ENCODE measurements at regions not wholly inside any gene's neighbourhood (a gene's known extent, or its start where the extent isn't known, plus 50 kb on each side); places are given as distances from the start of the nearest gene placed in this dataset.

- Mint-ChIP-seq H3K27me3 (ENCODE audit: low read depth, poor library complexity) (peaks cover 43% of the 10 kb centered on the region), H3K4me3 (no peak overlapping the region), H3K9me3 (no peaks in the 10 kb centered on the region), H3K27ac (no peak overlapping the region), H3K36me3 (ENCODE audit: low read depth) (no peaks in the 10 kb centered on the region), H3K4me1 (peaks cover 51% of the 10 kb centered on the region)
- no peak for DNase-seq
- TF ChIP-seq CTCF (IDR thresholded peaks at IDR 0.05): no peak
Observed at GRCh38 chr2:121036226-121036692, 248.7 kb downstream of the TFCP2L1 start.

- no peak for TF ChIP-seq CTCF (IDR thresholded peaks at IDR 0.05)
- DNase-seq: no peak
- Mint-ChIP-seq H3K27ac (peak overlapping the region; percentile 29), H3K4me3 (no peak overlapping the region), H3K9me3 (no peaks in the 10 kb centered on the region), H3K36me3 (ENCODE audit: low read depth) (no peaks in the 10 kb centered on the region), H3K4me1 (peaks cover 51% of the 10 kb centered on the region), H3K27me3 (ENCODE audit: low read depth, poor library complexity) (peaks cover 45% of the 10 kb centered on the region)
Observed at GRCh38 chr2:121037480-121037879, 247.5 kb downstream of the TFCP2L1 start.

GRCh38 chr2:121038031-121038430, 247.0 kb downstream of the TFCP2L1 start:
- Mint-ChIP-seq H3K27ac (no peak overlapping the region), H3K9me3 (no peaks in the 10 kb centered on the region), H3K4me3 (no peak overlapping the region), H3K4me1 (peaks cover 51% of the 10 kb centered on the region), H3K27me3 (ENCODE audit: low read depth, poor library complexity) (peaks cover 43% of the 10 kb centered on the region), H3K36me3 (ENCODE audit: low read depth) (no peaks in the 10 kb centered on the region)
- TF ChIP-seq CTCF (IDR thresholded peaks at IDR 0.05): no peak
- DNase-seq: no peak

GRCh38 chr2:121038431-121038830, 246.6 kb downstream of the TFCP2L1 start:
- Mint-ChIP-seq H3K27ac (no peak overlapping the region), H3K27me3 (ENCODE audit: low read depth, poor library complexity) (peaks cover 42% of the 10 kb centered on the region), H3K9me3 (no peaks in the 10 kb centered on the region), H3K36me3 (ENCODE audit: low read depth) (no peaks in the 10 kb centered on the region), H3K4me1 (peaks cover 49% of the 10 kb centered on the region), H3K4me3 (no peak overlapping the region)
- no peak for TF ChIP-seq CTCF (IDR thresholded peaks at IDR 0.05)
- DNase-seq: no peak

- Mint-ChIP-seq H3K27me3 (ENCODE audit: low read depth, poor library complexity) (peaks cover 42% of the 10 kb centered on the region), H3K4me3 (no peak overlapping the region), H3K27ac (no peak overlapping the region), H3K4me1 (peaks cover 43% of the 10 kb centered on the region), H3K36me3 (ENCODE audit: low read depth) (no peaks in the 10 kb centered on the region), H3K9me3 (no peaks in the 10 kb centered on the region)
- DNase-seq: no peak
- TF ChIP-seq CTCF (IDR thresholded peaks at IDR 0.05): no peak
Observed at GRCh38 chr2:121038891-121039616, 245.9 kb downstream of the TFCP2L1 start.

GRCh38 chr2:121039679-121040078, 245.3 kb downstream of the TFCP2L1 start:
- Mint-ChIP-seq H3K27ac (no peak overlapping the region), H3K4me3 (no peak overlapping the region), H3K27me3 (ENCODE audit: low read depth, poor library complexity) (peaks cover 42% of the 10 kb centered on the region), H3K4me1 (peaks cover 39% of the 10 kb centered on the region), H3K9me3 (no peaks in the 10 kb centered on the region), H3K36me3 (ENCODE audit: low read depth) (no peaks in the 10 kb centered on the region)
- TF ChIP-seq CTCF (IDR thresholded peaks at IDR 0.05): no peak
- no peak for DNase-seq
